Inferior parietal cortex (tissue), 1 donor: ENCODE measurements at regions not wholly inside any gene's neighbourhood (a gene's known extent, or its start where the extent isn't known, plus 50 kb on each side); places are given as distances from the start of the nearest gene placed in this dataset.
"Not testable (repeated sequence)": the region's sequence is repeated elsewhere in the genome, so short reads cannot be mapped to it uniquely, and the experiment has no call there.

Experiments used
- DNase-seq: peaks from one replicate; pipeline ENCODE4 v3.0.0-alpha.2; 2016; ENCODE audit errors: extremely low spot score

DNA sequence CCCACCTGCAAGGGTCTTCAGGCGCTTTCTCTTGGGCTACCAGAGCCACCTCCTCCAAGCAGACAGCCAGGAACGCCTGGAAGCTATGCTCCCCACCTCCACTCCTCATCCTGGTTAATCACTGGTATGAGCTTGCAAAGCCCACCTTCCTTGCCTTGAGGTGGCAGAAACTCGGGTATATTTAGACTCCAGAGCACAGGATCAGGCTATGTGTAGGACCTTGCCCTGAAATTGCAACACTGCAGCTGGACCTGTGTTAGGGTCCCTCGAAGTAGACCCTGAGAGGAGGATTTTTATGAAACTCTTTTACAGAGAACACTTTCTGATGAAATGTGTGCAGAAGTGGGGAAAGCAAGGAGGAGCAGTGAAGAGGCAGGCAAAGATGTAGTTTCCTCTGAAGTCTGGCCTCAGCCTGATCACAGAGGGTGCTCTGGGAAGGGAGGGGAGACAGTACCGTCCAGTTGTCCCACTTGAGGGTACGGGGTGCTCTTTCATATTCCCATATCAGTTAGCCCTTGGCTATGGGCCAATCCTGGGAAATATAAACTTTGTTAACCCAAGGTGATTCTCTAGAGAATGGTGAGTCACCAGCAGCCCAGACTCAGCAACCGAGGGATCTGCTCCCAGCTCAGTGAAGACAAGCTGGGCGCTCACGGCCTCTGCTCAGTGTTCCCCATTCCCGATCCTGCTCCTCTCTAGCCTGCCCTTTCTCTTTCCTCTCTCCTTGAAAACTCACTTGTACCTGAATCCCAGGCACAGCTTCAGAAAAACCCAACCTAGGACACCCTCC is 157.9 kb downstream of the UQCRFS1 start:
- DNase-seq = no peak

- DNase-seq = no peak
Measured at GRCh38 chr19:29048873-29049272, 164.1 kb downstream of the UQCRFS1 start.

- no peak for DNase-seq
Measured at GRCh38 chr19:29045679-29046254, 167.2 kb downstream of the UQCRFS1 start.

DNA sequence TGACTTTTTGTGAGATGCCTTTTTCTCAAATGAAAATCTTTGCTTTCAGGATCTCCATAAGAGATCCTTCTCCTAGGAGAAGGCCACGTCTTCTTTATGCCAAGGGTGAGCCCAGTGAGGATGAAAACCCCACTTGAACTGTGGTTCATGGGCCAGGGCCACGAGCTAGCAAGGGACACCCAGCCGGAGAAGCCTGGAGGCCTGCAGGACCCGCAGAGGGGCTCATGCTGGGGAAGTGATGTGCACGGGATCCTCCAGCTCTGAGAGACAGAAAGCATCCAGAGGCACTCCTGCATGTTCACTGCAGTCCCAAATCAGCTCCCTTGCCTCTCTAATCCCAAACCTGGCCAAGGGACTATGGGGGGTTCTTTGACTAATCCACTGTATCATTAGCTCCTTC is 168.9 kb downstream of the UQCRFS1 start:
- DNase-seq = no peak

DNA sequence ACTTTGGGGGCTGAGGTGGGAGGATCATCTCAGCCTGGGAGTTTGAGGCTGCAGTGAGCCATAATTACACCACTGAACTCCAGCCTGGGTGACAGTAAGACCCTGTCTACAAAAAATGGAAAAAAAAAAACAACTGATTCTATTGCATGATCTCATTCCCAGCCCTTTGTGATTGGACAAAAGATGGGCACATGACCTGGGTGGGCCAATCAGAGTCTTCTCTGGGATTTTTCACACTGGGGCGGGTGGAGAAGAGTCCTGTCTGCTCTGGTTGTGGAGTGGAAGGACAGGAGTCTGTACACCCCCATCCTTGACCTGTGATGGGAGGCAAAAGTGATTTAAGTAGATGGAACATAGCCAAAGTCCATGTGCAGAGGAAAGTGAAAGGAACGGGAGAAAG is 170.5 kb downstream of the UQCRFS1 start:
- DNase-seq = no peak

GRCh38 chr19:29040951-29041350 is 172.0 kb downstream of the UQCRFS1 start:
- DNase-seq = no peak

- no peak for DNase-seq
Measured at GRCh38 chr19:29040292-29040691, 172.7 kb downstream of the UQCRFS1 start.

DNA sequence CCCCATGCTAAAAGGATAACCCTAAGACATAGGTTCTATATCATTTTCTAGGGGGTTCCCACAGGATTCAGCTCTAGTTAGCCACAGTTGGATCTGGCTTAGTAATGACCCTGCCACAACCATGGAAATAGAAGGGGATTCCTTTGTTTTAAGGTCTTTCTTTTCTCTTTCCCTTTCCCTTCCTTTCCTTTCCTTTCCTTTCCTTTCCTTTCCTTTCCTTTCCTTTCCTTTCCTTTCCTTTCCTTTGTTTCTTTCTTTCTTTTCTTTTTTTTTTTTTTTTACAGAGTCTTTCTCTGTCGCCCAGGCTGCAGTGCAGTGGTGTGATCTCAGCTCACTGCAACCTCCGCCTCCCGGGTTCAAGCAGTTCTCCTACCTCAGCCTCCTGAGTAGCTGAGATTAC is 173.9 kb downstream of the UQCRFS1 start:
- DNase-seq = not testable (repeated sequence)

DNA sequence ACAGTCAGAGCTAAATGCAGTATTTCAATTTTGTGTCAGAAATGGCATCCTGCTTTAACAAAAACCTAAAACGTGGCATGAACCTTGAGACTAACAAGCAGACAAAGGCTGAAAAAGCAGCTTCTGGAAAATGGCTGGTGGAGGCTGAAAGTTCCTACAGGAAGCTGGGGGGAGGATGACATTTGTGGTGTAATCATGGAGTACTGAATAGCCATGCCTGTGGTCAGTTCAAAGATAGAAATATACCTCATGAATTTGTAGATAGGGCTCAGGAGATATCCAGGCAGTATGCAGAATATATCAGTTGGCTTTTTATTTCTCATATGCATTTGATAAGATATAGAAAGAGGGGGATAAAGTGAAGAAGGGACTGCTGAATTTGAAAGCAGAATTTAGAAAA is 181.7 kb downstream of the UQCRFS1 start:
- no peak for DNase-seq

- no peak for DNase-seq
Measured at GRCh38 chr19:29029268-29029958, 183.5 kb downstream of the UQCRFS1 start.

DNA sequence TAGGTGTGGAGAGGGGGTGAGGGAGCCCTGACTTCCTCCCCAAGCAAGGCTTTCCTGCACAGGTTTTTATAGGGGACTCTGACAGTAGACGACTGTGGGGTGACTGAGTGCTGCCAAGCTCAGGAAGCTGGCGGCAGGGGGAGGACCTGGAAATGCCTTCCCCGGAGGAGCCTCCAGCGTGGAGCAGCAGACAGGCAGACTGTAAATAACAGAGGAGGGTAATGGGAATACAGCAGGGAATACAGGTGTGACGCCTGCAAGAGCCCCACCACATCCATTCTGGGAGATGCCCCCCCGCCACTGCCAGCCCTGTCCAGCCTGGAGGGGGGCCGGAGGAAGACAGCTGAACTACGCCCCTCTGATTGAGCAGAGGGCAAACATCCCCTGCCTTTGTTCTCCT is 190.4 kb downstream of the UQCRFS1 start:
- DNase-seq = no peak

- no peak for DNase-seq
Measured at GRCh38 chr19:29022165-29022564, 190.8 kb downstream of the UQCRFS1 start.

- DNase-seq = no peak
Measured at GRCh38 chr19:29021232-29021916, 191.6 kb downstream of the UQCRFS1 start.

DNA sequence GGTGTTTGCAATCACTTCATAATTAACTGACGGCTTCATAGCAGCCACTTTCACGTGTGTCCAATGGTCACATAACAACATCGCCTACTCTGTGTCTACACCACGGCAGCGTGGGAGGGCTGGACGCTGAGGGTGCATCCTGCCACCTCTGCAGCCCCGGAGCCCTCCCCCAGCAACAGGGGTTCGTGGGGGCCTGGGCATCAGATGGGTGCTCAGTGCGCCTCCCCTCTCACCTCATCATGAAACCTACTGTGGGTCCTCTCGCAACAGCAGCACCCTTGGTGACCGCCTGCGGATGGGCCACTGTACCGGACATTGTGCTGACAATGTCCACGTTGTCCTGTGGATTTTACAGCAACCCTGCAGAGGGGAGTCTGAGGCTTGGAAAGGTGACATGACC is 193.5 kb downstream of the UQCRFS1 start:
- DNase-seq = no peak

- no peak for DNase-seq
Measured at GRCh38 chr19:29018542-29018941, 194.4 kb downstream of the UQCRFS1 start.

DNA sequence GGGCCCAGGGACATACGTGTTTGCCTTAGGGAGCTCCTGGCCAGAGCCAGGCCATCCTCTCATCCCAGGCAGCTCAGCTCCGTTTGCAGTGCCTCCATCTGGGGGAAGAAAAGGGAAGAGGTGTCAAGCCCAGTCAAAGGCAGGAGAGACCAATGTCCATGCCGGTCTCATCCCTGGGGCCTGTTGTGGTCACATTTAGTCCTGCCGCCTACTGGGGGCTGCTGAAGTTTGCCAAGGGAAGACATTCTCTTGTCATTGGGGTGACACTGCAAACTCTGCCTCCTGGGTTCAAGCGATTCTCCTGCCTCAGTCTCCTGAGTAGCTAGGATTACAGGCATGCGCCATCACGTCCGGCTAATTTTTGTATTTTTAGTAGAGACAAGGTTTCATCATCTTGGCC is 195.2 kb downstream of the UQCRFS1 start:
- DNase-seq = no peak

DNA sequence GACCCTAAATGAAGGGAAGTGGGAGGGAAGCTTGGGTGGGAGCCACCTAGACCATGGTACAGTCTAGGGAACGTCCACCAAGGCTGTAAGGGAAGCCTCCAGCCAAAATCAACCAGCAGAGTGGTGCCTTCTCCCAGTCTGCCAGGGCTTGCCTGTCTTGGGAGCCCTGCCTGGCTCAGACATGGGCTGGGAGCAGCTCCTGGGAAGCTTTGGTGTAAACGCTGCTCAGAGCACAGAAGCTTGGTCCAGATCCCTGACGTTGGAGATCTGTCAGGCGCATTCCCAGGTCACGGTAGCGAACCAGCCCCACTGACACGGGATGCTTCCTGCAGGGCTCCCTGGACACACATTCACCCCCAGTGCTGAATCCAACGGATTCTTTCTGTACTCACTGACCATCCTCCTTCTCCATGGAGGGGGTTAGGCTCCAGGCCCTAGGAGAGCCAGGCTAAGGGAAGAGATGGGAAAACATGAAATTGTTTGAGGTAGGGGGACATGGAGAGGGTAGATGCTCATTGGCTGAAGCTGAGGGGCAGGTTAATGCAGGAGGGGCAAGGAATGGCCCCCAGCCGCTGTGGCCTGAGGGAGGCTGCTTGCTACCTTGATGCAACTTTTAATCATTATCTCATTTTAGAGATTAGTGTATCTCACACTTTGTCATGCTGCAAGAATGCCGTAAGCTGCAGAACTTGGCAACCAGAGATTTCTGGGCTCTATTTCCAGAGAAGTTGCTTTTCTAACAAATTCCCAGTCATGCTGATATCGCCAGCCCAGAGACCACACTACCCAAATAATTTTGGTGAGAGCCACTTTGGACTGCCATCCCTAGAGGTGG is 195.8 kb downstream of the UQCRFS1 start:
- DNase-seq = no peak

DNA sequence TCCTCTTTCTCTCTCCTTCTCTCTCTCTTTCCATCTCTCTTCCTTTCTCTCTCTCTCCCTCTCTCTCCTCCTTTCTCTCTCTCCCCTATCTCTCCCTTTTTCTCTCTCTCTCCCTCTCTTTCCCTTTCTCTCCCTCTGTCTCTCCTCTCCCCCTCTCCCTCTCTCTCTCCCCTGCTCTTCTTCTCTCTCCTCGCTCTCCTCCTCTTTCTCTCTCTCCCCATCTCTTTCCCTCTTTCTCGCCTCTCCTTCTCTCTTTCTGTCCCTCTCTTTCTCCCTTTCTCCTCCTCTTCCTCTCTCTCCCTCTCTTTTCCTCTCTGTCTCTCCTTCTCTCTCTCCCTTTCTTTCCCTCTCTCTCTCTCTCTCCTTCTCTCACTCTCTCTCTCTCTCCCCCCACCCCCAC is 196.6 kb downstream of the UQCRFS1 start:
- no peak for DNase-seq

DNA sequence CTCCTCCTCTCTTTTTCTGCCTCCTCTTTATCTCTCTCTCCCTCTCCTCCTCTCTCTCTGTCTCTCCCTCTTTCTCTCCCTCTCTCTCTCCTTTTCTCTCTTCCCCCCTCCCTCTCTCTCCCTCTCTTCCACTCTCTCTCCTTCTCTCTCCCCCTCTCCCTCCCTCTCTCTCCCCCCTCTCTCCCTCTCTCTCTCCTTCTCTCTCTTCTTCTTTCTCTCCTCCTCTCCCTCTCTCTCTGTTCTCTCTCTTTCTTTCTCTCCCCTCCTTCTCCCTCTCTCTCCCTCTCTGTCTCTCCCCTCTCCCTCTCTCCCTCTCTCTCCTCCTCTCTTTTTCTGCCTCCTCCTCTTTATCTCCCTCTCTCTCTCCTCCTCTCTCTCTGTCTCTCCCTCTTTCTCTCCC is 197.4 kb downstream of the UQCRFS1 start:
- no peak for DNase-seq

DNA sequence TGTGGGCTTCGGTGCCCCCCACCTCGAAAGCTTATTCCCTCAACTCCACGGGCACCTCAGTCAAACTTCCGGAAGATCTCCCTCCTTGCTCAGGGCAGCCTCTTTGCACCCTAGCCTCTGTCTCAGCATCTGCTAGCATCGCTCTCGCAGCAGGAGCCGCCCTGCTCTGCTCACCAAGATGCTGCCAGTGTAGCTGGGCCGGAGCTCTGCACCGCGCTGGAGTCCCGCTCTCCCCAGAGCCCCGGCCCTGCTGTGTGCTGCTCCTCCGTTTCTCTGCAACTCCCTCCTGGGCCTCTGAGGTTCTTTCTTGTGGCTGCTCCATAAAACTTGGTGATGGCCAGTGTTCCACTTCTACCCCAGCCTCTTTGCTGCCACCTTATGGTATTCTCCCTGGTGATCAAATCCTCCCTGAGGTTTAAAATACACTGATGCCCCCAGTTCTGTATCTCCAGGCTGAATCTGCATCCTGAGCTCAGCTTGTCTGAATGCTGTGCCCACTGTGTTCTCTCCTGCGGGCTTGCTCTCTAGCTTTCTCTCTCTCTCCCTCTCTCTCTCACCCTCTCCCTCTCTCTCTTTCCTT is 198.0 kb downstream of the UQCRFS1 start:
- DNase-seq = no peak

DNA sequence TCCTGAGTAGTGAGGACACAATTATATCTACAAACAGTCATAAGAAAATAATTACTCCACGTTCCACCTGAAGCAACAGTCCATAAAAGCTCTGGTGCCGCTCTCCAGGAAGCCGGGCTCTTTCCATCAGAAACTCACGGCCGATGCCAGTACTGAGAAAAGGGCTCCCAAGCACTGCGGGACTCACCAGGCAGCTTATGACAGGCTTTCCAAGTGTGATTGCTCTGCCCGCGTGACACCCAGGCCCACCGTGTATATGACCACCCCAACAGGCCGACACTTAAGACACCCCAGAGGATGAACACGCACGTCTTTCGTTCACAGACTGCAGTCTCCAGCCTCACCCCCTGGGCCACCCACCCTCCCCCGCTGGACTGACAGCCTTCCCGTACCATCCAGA is 199.0 kb downstream of the UQCRFS1 start:
- no peak for DNase-seq
